ENCODE measurements at regions not wholly inside any gene's neighbourhood (a gene's known extent, or its start where the extent isn't known, plus 50 kb on each side); places are given as distances from the start of the nearest gene placed in this dataset.
A peak's percentile ranks its signal among the peaks of the same experiment; 100 is the strongest.

DNA sequence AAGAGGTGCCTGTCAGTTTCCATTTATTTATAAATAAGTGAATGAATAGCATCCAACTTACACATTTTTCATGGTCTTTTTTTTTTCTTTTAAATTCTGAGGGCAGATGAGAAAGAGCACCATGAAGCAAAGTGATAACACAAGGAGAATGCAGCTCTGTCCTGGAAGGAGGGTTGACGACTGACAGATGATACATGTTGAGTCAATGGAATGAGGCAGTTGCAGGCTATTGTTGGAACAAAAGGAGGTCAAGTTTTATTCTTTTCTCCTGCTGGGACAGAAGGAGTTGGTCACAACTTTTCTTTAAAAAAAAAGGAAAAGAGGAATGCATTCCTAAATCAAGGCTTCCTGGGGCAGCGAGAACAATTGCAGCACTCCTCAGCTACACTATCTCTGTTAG lies 119.9 kb upstream of the PLEKHG7 start:
- DNase-seq (ENCODE audit: low read depth in 2 of 2): no peak

DNA sequence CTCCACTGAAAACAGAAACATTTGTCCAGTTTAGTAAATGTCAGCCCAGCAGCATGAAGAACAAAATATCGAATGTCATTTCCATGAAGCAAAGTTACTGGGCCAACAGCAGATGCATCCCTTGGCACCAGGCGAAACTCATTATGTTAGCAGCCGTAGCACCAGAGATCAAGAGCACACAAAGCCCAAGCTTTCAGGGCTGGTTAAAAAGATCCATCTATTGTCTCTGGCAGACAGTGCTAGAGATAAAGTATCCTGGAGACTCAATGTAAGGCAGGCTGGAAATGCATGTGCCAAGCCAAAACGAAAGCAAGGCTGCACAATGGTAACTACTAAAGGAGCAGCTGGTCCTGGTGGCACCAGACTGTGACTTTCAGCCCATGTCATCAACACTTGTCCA lies 120.3 kb upstream of the PLEKHG7 start:
- no peak for DNase-seq (ENCODE audit: low read depth in 2 of 2)

DNA sequence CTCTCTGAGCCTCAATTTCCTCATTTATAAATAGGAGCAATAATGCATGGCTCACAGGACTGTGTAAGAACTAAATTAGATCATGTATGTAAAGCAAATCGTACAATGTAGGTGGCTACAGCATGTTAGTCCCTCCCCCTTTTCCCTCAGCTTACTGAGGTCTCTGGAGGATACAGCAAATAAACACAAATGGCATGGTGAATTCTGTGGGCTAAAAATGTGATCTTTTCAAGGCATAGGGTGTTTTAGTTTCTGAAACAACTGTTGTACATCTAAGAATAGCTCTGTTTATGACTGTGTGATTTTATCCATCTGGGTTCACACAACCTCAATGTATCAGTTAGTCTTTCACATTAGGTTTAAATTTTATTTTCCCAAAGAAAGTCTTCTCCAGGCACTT lies 121.2 kb upstream of the PLEKHG7 start:
- DNase-seq (ENCODE audit: low read depth in 2 of 2): no peak

DNA sequence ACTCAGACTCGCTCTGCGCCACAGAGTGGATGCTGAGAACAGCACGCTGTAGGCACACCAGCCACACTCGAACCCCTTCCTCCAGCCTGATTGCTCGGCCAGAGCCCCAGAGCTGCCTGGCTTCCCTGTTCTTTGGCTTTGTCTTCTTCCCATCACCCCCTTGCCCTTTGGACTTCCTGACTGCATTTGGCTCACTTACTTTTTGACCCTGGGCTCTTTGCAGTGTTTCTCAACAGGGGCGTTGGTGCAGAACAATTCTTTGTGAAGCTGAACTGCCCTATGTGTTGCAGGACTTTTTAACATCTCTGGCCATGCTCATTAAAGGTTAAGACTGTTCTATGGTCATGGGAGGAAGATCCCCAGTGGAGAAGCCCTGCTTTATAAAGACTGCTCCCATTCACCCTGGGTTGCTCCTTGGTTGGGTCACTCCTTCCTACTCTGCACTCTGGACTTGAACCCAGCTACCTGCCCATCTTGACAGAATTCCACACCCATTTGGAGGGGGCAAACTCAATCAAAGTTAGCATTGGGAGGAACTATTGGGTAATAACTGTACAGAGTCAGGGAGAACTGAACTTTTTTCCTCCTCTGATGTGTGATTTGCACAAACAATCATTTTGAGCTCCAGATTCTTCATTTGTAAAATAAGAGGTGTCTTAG lies 127.7 kb upstream of the PLEKHG7 start:
- no peak for DNase-seq (ENCODE audit: low read depth in 2 of 2)

DNA sequence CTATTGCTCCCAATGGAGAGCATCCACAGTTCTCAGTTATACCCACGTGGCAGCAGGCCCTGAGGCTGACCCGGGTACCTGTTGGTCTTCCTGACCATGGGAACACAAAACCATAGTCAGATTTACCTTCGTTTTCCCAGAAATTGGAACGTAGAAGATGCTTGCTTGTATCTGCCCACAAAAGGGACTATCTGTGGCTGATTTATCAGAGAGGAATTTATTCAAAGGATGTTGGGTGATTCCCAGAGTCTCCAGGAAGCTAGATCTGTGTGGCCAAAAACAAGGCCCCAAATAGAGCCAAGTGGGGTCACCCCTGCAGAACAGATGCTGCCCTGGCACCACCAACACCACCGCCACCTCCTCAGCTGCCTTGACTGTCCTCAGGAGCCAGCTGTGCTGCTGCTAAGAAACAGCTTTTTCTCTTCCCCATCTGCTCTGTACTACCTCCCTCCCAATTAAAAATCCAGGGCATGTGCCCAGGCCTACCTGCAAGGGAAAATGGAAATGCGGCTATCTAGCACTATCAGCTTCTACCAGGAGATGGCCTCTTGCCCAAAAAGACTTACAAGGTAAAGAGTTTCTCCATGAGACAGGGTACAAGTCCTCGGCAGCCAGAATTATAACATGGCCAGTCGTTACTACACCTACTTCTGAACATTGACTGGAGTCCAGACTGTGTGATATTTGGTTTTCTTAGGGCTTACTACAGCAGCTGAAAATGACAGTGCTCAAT lies 128.6 kb upstream of the PLEKHG7 start:
- no peak for DNase-seq (ENCODE audit: low read depth in 2 of 2)

DNA sequence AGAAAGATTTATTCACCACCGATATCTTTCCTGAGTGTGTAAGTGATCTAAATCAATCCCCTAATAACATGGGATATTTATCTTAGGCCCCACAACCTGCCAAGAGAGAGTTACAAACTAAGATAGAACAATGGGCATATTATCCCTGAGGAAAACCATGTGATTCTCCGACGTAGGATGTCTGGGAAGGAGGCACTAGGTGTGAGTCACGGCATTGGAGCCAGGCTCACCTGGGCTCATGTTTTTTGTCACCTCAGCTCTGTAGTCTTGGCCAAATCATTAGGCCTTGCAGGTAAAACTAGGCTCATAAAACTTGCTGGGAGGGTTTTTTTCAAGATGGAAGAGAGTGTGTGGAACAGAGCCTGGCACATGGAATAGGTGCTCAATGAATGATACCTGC lies 129.7 kb upstream of the PLEKHG7 start:
- DNase-seq (ENCODE audit: low read depth in 2 of 2): no peak

DNA sequence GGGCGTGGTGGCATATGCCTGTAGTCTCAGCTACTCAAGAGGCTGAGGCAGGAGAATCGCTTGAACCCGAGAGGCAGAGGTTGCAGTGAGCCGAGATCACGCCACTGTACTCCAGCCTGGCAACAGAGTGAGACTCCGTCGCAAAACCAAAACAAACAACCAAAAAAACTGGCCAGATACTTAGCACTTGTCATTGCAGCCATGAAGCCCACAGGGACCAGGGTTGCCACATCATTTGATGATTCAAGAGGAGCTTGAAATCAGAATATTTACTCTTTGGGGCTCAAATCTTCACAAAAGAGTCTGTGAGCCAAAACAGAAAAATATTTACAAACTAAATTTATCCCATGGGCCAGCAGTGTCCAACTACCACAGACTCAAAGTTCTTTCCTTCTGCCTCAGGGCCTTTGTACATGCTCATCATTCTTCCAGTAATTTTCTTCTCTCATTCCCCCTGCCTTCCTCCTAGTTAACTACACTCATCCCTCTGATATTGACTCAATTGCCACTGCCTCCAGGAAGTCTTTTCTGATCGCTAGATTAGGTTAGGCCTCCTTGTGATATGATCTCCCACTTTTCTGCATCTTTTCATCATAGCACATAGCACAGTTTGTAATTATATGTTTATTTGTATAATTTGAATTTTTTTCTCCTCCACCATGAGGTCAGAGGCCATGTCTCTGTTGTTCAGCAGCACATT lies 130.8 kb upstream of the PLEKHG7 start:
- DNase-seq (ENCODE audit: low read depth in 2 of 2): no peak

DNA sequence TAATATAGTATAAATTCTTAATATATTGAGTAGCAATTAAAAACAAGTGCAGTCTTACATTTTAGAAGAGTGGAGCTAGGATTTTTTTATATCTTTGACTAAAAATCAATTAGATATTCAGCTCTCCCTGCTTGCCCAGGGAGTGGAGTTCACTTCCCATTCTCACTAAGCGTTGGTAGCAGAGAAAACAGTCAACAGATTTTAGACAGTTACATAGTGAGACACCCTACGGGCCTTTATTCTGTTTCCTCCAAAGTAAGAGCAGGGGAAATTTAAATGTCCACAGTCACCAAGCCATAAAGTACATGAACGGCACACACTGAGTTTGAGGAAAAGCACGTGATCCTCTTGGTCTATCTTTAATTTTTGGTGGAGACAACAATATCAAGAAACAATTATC lies 131.6 kb upstream of the PLEKHG7 start:
- DNase-seq (ENCODE audit: low read depth in 2 of 2): no peak

DNA sequence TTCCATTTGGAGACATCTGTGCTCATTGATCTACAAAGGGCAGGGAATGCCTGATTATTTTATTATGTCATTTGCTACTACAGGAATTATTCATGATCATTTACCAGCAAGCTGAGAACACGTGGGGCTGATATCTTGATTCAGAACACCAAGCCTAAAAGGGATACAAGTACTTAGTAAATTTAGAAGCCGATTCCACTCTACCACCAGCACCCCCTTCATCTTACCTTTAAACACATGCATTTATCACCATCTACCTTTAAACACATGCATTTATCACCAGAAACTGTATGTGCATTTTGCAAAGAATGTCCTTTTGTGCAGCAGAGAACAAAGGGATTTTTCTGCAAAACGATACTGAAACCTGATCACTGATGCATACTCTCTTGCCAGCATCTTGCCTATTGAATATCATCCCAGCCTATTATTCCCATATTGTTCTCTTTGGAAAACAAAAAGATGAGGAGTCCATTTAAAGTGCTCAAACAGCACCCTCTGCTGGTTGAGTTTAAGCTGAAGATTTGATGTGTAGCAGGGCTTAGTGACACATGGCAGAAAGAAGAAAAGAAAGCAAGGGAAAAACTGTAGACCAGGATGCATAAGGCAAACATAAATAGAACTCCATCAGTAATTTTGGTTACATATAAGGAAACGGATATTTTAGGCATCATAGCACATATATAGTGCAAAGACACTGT lies 132.6 kb upstream of the PLEKHG7 start:
- peak in 1 of 2 donors; percentile 50 for DNase-seq (ENCODE audit: low read depth in 2 of 2)

DNA sequence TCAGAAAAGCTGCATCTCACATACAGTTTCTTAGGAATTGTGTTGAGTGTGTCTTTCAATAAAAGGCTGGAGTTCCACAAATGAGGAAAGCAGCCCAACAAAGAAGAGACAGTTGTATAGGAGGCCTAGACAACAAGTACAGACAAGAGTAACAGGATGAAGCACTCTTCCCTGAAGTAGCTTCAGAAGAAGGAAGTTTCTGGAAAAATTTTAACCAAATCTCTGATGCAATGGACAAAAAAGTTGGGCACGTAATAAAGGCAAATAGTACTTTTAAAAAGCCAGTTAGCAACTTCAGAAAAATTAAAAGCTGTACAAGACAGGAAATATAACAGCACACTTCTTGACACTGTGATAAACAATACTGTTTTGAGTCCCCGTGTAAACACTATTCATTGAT lies 134.1 kb upstream of the PLEKHG7 start:
- no peak for DNase-seq (ENCODE audit: low read depth in 2 of 2)

DNA sequence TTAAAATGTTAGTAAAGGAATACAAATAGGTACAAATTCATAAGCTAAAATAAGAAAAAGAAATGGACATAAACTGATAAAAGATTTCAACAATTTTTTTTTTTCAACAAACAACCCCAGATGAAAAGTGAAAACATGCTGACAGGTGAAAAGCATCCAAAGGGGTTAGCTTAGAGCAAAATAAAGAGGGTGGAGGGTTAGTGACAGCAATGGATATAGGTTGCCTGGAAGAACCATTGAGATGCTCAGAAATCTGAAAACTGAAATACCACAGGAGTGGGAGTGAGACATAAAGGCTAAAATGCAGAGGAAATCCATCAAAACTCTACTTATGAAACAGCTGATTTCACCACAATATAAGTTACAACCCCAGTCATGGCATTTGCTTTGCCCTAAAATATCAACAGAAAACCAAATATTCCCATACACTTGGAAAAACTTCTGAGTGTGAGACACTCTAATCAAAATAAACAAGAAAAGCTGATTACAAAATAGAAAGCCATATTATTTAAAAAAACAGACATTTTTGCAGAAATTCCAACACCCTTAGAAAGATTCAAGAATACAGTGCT lies 136.3 kb upstream of the PLEKHG7 start:
- DNase-seq (ENCODE audit: low read depth in 2 of 2): no peak

DNA sequence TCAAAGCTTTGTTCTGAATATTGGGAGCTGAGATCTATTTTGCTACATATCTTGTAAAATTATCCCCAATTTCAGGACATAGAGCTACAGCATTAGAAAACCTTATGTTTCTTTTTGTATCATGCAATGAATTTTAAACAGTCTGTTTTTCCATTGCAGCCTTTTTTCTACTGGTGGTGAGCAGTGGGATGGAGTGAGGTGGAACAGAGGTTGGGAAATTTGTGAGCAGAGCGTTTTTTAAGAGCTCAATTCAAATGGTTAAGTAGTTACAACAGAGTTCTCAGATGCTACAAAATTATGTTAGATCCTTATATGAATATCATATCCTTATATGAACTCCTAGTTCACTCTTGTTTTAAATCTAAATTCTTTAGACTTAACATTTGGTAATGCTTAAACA lies 139.0 kb upstream of the PLEKHG7 start:
- no peak for DNase-seq (ENCODE audit: low read depth in 2 of 2)

DNA sequence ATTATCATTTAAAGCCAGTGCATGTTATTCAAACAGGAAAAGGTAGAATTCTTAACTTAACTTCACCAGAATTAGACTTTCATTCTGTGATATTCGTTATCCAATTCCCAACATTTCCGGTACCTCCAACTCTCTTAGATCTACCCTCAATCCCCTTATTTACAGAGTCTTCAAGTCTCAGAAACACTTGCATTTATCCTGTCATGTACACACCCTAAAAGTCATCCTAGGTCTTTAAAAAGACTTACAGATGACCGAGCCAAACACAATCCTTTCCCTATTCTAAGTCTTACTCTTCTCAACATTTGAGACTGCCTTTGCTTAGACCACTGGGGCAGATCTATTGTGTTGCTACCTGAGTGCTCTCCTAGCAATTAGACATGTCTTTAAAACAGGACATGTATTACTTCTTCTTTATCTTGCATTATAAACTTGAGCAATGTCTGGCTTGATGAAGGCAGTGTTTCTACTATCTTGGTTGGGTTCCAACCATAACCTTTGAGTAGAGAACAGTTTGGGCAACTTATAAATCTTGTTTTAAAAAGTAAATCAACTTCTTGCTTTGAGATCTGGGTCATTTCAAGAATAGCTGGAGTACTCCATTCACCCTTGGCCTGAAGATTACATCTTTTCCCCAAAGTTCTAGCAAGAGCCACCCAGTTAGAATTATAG lies 140.6 kb upstream of the PLEKHG7 start:
- no peak for DNase-seq (ENCODE audit: low read depth in 2 of 2)

DNA sequence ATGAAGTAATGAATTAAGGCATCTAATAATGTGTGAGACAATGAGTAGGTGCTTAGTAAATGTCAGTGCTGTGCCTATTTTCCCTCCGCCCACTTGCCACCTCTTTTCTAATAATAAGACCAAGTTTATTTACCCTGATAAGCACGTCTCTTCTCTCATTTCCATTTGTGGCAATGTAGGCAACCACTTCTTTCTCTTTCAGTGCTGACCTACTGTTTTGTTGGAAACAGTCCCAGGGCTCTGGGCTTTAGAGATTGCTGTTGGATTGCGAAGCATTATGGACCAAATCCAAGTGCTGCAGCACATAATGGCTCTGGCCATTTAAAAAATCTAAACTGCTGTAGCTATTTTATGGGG lies 141.3 kb upstream of the PLEKHG7 start:
- DNase-seq (ENCODE audit: low read depth in 2 of 2): no peak

DNA sequence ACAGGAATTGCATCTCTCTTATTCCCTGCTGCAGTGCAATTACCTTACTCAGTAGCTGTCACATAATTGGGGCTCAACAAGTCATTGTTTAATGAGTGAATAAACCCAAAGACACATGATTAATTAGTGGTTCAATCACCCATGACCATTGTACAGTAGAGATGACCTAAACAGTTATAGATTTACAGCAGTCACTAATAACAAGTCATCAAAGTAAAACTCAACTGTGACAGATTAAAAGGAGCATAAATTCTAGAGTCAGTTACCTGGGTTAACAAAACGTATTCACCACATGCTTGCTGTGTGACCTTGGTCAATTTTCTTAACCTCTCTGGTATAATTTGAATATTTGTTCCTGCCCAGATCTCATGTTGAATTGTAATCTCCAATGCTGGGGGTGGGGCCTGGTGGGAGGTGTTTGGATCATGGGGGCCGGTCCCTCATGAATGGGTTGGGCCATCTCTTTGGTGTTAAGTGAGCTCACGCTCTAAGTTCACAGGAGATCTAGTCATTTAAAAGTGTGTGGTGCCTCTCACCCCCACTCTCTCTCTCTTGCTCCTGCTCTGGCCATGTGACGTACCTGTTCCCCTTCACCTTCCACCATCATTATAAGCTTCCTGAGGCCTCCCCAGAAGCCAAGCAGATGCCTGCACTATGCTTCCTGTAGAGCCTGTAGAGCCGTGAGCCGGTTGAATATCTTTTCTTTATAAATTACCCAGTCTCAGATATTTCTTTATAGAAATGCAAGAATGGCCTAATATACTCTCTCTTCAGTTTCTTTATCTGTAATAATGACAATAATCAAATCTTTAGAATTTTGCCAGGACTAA lies 141.9 kb upstream of the PLEKHG7 start:
- DNase-seq (ENCODE audit: low read depth in 2 of 2): no peak

DNA sequence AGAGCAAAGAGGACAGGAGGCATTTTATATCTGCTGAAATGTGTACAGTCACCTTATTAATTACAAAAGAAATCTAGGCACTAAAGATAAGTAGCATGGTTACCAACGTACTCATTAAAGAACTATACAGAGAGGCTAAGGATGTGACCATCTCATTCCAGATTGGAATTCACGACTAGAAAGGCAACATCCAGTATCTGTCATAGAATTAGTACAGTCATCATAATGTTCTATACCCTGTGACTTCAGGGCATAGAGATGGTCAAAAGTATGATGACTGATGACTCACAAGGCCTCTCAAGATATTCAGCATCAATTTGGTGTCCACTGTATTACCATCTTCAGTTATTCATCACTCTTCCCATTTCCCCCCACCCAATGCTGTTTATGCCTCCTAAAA lies 144.0 kb upstream of the PLEKHG7 start:
- DNase-seq (ENCODE audit: low read depth in 2 of 2): no peak

DNA sequence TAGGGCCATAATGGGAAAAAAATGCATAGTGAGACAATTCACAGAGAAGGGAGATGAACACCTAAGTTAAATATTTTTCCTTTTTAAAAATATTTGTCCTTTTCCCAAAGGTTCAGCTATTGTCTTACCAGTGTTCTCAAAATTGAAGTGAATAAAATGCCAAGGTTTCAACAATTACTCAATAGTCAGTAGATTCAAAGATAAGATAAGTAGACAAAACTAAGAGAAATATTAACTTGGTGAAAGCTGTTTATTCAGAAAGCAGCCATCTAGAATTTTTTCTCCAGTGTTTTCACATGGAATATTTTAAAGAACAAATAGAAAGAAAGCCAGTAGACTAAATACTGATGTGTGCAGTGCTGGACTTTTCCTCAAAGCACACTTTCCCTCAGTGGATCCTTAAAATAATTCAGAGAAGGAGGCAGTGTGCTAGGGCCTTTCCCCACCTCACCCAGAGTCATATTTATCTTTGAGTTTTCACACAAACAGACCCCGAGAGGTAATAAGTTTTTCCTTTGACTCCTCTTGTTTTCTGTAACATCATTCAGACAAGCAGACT lies 144.5 kb upstream of the PLEKHG7 start:
- DNase-seq (ENCODE audit: low read depth in 2 of 2): no peak

DNA sequence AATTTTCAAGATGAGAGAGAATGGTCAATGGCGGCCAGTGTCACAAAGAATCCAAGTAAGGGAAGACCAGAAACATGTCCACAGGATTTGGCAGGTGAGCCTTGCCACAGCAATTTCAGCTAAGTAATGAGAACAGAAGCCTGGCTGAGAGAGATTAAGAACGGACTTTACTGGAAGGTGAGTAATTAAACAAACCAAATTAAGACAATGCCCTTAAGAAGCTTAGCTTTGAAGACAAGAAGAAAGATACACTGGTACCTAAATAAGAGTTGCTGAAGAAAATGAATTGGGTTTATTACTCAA lies 145.4 kb upstream of the PLEKHG7 start:
- no peak for DNase-seq (ENCODE audit: low read depth in 2 of 2)

DNA sequence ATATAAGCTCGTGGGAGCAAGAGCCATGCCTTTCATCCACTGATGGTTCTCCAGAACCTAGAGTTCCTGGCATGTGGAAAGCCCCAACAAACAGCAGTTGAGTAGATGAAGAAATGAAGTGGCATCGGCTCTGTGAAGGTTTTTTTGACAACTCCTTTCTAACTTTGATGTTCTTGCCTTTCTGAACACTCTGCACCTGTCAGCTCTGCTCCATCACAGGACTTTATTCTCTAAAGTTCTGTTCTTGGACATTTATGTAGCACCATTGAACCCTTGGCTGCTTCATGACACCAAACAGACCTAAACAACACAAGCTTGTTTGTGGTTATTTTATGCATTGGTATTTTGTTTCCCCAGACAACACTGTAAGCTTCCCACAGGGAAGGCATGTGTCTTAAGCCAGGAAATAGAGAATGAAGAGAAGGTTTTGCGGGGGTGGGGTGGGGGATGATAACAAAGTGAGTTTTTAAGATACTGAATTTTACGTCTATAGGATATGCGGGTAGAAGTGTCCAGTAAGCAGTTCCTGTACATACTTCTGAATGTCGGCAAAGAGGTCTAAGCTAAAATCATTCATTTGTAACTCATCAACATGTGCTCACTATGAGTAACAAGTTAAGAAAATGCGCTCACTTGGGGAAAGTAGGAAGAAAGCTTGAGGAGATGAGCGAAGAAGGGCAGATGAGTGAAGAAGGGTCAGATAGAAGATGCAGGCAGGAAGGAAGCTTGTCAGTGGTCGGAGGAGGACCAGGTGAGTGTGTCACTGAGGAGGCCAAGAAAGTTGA lies 146.0 kb upstream of the PLEKHG7 start:
- no peak for DNase-seq (ENCODE audit: low read depth in 2 of 2)

DNA sequence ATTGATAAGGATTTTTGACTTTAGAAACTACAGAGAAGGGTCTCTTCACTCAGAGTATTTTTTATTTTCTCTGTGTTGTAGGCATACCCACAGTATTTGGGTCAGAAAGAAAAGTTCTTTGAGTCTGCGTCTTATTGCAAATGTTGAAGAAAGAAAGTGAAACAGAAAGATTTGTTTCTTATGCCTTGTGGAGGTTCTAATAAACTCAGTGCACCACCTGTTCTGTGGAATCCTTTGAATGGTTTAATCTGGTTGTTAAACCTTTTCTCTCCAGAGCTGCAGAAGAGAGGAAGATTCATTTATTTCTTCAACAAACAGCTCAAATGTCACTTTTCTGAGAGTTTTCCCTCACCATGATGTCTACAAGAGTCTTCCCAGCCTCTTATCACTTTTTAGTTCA lies 146.6 kb upstream of the PLEKHG7 start:
- DNase-seq (ENCODE audit: low read depth in 2 of 2): no peak

Measured in activated CD4-positive, alpha-beta T cell treated with anti-CD3 and anti-CD28 coated beads for 24 hours (primary cell).